GM21825 (cell line): ENCODE measurements at regions not wholly inside any gene's neighbourhood (a gene's known extent, or its start where the extent isn't known, plus 50 kb on each side); places are given as distances from the start of the nearest gene placed in this dataset.

Experiments used
- ATAC-seq: cut with Tn5 transposase; IDR thresholded peaks from one replicate; pipeline ENCODE4 v1.9.1; 2021; ENCODE audit warnings: mild to moderate bottlenecking, moderate library complexity; ENCODE audit not compliant: unreplicated experiment

DNA sequence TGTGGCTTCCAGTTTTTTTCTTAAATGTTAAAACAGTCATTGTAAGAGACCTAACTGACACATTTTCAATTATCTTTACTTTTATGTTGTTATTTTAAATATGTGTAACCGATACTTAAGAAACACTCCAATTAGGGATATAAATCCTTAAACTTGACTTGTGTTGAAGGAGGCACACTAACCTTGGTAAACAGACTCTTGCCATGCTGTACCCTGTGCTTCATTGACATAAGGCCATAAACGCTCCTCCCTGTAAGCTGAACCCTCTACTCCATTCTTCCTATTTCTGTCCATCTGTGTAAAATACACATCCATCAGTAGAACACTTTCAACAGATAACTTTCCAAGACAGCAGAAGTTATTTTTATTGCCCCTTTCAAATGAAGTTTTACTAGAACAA lies 780.5 kb upstream of the FAM98A start:
- no peak for ATAC-seq

DNA sequence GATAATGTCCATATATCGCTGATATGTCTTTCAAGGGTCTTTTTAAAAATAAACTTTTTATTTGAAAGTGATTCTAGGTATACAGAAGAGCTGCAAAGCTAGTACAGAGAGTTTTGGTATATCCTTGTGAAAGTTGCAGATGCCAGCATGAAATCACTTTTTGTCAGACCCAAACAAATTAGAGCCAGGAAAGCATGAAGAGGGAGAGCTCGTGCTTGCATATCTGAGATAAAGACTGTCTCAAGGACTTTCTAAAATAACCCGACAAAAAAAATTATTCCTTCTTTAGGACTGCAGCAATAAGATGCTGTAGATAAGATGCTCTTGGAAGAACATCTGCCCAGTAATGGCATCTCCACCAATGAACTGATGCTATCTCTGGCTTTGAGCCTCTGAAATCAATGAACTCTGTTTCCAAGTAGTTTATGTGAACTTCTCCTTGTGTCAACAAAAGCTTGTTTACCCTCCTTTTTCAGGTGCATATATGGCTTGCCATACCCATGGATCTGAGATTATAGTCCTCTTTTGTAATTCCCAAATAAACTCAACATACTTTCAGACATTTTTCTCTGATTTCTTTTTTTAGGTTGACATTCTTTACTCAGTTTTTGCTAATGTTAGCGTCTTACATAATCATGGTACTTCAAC lies 774.6 kb upstream of the FAM98A start:
- ATAC-seq = no peak

DNA sequence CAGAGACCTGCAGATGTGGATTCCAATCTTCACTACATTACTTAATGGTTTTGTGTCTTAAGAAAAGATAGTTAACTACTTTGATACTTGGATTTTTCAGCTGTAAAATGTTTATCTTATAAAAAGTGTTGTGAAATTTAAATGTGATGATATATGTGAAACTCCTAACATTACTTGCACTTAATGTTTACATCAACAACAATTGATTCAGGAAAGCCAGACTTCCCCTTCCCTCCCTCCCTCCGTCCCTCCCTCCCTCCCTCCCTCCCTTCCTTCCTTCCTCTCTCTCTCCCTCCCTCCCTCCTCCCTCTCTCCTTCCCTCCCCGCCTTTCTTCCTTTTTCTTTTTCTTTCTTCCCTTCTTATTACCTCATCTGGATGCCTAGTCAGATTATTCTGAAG lies 773.9 kb upstream of the FAM98A start:
- no peak for ATAC-seq

DNA sequence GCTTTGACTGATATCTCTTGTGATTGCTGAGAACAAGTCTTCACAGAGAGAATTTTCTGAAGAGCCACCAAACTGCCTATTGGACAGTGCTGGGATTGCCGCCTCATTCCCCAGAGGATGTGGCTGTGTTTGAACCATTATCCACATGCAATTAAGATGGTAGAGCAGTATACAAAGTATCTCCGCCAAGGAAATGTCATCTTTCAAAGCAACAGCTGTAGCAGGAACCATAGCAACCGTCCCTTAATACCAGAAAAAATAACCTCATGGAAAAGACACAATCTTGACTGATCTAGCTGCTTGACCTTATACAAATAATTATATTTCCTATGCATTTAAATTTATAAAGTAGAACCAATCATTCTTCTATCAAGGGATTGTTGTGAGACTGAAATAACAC lies 772.6 kb upstream of the FAM98A start:
- ATAC-seq = no peak

DNA sequence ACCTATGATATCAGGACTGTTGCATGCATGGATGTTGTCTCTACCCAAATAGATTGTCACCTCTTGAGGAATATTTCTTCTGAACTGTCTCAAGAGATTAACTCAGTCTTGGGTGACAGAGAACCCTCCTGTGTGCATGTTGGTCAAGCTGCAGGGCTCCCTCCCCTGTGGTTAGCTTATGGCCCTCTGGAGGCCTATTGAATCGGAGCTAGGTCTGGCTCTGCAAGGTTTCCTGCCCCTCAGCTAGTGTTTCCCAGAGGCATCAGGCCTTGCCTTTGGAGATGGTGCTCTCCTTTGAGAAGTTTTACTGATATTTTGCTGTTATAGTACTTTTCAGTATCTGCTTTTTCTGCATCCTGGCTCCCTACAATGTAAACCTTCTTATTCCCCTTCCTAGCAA lies 769.2 kb upstream of the FAM98A start:
- no peak for ATAC-seq

DNA sequence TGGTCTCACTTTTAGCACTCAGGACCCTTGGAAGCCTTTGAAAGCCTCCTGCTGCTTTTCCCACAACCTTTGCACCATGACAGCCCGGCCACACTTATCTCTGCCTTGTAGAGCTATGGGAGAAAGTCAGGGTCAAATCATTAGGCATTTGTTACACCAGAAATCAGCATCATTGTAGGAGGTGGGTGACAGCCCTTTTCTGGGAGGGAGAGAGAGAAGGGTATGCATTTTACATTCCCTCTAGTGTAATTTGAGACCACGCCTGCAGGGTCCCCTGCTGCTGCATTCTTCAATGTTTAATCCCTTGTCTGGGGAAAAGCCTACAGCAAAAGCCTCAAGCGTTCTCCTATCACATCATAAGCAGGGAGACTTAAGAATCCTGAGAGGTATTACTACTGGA lies 766.8 kb upstream of the FAM98A start:
- no peak for ATAC-seq

DNA sequence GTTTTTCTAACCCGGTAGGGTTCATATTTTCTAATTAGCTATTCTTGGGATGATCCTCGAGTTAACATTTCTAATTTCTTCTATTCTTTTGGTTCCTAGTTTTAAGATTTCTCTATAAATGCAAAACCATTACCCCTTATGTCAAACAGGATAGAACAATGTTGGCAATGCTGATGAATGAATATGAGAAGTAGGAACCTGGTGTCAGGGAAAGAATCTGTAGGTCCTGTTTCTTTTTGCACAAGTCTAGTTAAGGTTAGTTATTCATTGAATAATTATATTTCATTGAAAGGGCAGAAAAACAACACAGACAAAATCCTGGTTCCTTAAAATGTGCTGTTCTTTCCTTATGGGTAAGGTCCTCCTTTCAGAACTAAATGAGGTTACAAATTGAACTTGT lies 766.4 kb upstream of the FAM98A start:
- no peak for ATAC-seq

DNA sequence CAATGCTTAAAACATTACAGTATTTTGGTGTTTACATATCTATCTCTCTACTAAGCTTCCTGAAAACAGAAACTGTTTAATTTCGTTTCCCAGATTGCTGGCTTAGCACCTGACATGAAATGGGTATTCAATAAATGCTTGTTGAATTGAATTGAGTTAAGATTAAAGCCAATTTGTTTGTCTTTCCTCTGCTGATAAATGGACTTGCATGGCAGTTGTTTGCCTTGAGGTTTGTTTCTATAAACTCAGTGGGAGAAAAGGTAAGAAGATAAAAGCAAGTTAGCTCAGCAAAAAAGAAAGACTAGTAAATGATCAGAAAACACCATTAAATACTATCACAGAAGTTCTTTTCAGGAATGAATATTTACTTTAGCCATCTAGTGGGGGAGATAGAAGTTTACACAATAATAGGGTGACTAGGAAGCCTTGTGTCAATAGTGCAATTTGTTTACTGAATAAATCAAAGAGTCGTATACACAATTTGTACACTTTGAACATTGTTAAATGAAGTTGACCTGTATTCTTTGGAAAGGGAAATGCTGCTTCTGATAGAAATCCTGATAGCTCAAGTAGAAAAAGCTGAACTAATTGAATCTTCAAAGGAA lies 754.5 kb upstream of the FAM98A start:
- no peak for ATAC-seq

DNA sequence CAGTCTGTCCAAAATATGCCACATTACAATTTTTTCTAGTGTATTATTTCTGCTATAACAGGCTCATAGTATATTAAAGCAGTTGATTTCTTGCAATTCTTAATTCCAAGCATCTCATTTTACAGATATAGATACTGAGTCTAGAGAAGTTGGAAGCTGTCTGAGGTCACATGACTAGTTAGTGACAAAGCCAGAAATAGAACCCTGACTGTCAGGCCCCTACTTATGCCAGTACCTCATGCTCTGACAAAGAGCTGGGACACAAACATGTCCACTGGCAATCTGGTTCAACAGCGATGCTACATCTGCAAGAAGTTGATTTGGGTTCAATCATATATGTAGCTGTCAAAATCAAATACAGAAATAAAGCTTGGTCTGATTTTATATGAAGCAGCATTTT lies 750.4 kb upstream of the FAM98A start:
- no peak for ATAC-seq

DNA sequence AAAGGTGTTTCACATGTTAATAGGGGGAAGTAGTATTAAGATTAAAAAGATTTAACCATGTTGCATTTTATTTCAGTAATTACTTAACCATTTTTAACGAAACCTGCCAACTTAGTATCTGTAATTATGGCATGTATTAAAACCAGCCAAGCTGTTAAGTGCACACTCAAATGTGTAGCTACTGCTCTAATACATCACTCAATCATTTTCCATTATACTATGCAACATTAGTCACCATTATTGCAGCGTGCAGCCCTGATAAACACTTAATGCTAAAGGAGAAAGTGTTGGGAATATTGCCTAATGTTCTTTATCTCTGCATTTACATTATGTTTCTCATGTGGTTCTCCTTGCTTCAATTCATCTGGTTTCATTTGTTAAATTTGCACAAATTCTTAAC lies 745.9 kb upstream of the FAM98A start:
- no peak for ATAC-seq

DNA sequence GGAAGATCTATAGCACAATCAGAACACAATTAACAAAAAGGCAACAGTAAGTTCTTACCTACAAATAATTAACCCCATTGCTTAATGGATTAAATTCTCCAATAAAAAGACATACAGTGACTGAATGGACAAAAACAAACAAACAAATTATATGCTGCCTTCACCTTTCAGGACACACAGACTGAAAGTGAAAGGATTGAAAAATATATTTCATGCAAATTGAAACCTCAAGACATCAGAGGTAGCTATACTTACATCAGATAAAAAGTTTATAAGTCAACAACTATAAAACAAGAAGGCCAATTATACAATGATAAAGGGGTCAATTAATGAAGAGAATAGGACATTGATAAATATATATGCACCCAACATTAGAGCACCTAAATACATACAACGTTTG lies 741.2 kb upstream of the FAM98A start:
- ATAC-seq = no peak

DNA sequence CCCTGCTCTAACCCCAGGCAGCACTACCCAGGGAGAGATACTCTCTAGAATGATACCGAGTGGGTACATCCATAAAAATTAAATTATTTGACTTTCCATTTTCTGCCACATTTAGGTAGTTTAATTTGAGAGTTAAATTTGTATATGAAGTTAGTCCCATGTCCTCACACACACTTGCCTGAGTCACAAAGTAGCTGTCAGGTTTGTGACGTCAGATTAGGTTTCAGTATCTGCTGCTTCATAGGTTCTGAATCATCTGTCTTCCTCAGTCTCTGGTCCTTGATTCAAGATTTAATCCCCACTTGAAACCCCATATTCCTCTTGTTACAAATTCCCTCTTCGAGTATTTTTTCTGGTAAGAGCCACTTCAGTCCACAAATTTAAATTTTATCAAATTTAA lies 738.6 kb upstream of the FAM98A start:
- no peak for ATAC-seq

DNA sequence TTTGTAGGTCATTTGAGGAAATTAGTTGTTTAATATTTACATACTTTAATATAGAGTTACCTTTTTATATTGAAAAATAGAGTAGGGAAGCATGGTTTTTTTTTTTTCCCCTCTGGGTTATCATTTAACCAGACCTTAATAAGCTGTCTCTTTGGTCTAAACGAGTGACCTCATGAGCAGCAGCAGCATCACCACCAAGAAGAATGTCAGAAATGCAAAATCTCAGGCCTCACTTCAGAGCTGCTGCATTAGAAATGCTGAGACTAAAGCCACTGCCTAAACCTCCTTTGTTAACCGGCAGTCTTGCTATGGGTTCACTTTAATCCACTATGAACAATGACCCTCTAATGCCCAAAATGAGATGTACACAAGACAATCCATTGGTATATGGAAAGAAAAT lies 733.7 kb upstream of the FAM98A start:
- ATAC-seq = no peak

DNA sequence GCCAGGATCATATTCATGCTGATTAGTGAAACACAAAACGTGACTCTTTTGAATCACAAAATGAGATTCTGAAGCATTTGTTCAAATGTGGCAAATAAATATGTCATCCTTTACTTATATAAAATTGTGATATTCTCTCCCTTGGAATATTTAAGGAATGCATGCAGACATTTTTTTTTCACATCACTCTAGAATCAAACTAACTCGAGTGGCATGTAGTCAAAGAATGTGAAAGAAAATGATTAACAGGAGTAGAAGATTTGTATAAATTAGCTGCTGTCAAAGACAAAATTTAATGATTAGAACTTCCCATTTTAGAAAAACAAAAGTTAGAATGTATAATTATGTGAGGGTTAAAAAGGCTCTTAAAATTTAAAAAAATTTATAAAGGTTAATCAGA lies 721.0 kb upstream of the FAM98A start:
- ATAC-seq = no peak

DNA sequence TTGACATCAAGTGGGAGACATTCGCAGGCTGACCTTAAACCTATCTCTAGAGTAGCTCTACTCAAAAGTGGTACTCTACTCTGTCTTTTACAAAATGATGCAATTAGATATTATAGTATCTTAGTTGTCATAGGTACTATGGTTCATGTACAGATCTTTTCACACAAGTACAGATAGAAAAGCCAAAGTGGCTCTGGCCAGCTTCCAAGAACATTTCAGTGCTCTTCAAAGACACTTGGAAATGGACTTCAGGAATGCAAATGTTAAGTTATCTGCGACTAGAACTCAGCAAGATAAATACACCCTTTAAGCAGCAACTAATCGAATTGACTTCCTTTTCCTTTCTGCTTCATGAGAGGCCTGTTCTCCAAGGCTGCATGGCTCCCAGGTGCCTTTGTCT lies 718.7 kb upstream of the FAM98A start:
- no peak for ATAC-seq

DNA sequence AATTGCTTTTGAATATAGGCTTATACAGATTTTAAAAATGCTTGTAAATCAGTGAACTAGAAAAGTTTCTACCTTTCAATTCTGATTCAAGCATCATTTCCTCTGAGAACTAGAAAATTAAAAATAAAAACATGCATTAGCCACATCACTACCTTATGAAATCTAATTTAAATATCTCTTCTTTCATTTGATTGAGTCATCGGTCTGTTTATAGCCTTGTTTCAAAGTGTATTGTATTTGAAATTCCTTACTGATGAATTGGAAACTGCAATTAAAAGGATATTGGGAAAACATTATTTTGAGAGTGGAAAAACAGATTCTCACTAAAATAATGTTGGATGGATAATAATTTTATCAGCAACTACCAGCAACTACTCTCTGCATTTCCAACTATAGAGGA lies 717.7 kb upstream of the FAM98A start:
- no peak for ATAC-seq

DNA sequence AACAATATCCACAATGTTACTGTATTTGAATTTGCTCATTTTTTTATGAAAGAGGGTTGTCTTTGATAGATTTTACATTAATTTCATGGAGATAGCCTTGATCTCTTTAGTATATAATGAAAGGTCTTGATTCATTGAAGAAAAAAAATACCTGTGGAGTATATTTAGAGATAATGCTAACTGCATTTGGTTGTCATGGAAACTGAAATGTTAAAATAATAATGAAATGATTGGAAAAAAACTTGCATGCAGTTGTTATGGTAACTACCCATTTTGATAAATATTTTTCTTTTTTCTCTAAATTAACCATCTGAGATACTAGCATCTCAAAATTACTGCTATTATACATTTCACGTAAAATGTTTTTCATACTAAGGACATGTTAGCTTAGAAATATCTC lies 712.7 kb upstream of the FAM98A start:
- no peak for ATAC-seq

DNA sequence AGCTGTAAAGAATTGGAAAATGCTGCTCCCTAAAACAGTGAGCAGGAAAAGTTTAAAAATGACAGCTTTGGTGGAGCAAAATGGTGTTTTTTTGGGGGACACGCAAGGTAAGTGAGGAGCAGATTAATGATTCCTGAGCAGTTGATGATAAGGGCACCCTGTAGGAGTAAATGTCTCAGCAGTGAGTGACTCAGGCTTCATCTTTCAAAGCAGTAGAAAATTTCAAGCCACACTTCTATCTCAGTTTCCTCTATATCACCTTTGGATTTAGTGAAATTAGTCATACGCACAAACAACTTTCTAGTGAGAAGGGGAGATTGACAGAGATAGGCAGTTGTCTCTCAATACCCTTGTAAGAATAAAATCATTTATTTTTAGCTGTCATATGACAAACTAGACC lies 709.0 kb upstream of the FAM98A start:
- no peak for ATAC-seq

DNA sequence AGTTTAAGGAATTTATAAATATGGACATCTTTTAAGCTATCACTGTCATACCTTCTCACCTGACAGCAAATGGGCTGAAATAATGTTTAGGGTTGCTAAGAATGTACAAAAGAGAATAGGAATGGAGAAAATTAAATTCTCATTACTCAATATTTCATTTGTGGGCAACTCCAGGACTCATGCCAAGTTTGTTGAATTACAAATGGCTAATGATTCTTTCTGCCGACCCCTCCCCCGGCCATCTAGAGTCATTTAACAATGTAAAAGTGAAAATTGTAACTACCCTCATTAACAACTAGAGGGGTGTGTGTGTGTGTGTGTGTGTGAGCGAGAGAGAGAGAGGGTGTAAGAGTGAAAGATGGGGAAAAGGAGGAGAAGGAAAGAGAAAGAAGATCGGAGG lies 708.5 kb upstream of the FAM98A start:
- no peak for ATAC-seq

DNA sequence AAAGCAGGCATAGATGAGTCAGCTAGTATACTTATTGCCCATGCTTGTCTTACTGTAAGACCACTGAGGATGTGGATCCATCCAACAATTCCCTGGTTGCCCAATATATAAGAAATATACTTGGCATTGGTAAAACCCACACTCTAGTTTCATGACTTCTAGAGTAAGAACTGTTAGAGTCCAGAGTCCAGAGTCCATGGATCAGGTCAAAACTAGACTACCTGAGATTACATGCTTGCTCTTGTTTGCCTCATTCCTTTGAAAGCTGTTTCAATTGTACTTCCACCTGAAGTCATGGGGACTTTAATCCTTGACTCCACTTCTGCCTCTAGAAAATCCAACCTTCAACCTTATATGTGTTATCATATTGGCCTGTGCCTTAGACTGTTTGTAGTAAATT lies 707.6 kb upstream of the FAM98A start:
- no peak for ATAC-seq

DNA sequence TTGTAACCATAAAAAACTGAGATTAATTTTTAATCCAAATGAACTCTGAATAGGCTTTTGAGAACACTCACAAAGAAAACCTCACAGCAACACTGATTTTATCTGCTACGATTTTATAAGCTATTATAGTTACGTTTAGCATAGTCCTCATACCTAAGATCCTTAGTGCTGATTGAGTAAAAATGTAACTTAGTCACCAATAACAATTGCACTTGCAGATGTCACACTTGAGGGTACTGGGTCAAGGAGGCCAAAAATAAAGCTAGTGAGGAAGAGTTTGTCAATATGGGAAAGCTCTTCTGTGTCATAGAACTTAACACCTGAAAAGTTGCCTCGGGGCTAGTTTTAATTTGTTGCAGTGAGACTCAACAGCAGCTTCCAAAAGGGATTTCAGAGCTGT lies 706.5 kb upstream of the FAM98A start:
- ATAC-seq = no peak

DNA sequence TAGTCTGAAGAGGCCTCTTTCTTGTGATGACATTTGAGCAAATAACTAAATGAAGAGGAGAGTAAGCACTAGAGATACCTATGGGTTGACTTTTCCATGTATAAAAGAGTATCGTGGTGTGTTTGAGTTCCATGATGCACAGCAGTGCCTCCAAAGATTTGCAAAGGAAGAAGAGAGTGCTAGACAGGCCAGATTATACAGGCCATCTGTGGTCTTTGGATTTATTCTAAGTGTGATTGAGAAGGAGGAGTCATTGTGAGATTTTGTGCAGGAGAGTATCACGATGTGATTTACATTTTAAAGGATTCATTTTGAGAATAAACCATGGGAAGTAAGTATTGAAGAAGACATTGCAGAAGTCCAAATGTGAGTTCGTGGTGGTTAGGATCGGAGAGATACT lies 695.9 kb upstream of the FAM98A start:
- ATAC-seq = no peak

DNA sequence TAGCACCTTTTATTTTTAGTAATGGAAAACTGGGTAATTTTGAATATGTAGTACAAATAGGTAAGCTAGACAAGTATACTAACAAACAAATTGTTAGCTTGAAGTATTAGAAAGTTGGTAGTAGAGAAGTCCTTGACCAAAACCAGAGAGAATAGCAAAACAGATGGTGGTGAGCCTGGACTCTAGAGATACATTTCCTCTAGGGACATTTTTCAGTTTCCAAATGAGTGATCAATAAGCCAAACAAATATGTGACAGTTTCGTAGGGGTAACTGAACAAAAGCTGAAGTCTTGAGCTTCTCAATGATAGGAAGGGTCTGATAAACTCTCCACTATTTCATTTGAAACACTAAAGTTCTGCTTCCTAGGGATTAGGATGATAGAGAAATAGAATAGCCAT lies 692.0 kb upstream of the FAM98A start:
- no peak for ATAC-seq
